GM21381 (cell line): ENCODE measurements at regions not wholly inside any gene's neighbourhood (a gene's known extent, or its start where the extent isn't known, plus 50 kb on each side); places are given as distances from the start of the nearest gene placed in this dataset.

Source experiments
- ATAC-seq: cut with Tn5 transposase; IDR thresholded peaks from one replicate; pipeline ENCODE4 v1.9.1; 2021; ENCODE audit warnings: mild to moderate bottlenecking, moderate library complexity; ENCODE audit not compliant: unreplicated experiment

DNA sequence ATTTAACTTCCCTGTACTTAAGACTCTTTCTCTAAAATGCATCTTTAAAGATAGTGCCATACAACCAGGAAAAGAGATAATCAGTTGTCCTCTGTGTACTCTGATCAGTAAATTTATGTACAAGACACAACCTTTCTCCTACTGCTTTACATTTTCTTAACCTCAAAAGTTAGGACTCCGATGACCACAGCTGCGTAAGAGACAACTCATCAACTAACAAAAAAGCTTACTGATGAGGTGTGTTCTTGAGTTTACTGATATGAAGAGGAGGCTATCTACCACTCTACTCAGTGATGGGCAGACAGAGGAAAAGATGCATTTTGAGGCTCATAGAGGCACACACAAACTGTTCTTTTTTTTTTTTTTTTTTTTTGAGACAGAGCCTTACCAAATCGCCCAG lies 71.4 kb upstream of the HIF1A start:
- ATAC-seq: no peak

DNA sequence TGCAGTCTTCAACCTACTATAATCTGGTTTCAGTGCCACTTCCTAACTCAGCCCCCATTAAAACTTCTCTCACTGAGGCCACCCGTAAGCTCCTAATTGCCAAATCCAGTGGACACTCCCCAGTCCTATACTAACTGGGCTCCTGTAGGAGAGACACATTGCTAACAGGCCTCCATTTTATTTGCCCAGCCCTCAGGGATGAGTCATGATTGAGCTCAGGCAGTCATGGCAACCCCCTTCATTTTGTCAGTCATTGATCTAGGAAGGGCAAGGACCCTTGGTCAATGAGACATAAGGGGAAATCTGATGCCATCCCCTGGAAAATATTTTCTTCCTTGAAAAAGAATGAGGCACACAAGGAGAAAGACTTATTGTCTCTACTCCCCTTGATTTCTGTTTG lies 70.1 kb upstream of the HIF1A start:
- ATAC-seq: no peak

GRCh38 chr14:61627612-61628011 lies 67.7 kb upstream of the HIF1A start:
- ATAC-seq: no peak

DNA sequence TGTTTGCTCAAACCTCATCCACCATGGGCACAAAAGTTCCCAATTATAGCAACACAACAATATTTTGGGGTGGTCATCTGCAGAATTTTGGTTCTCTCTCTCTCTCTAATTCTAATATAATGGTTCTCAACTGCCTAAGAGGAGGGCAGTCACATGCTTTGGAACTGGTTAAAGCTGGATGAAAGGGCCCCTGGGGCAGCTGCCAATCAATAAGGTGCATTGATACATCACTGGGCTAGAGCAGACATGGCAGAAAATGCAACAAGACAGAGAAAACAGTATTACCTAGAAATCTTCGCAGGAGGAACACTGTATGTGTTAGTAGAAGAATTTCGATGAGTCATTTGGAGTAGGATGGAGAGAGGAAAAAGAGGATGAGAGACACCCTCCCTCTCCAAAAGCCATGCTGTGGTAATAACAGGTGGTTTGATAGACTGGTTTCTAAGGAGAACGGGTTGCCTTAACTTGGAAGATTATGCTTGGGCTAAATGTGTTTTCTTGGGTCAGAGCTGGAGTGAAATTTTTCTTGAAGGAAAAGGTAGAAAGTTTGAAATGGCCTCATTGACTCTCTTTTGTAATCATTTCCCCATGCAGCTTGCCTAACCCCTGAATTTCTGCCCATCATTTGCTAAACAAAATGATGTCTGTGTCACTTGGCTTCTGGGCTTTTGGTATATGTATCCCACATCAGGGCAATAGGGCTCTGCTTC lies 67.1 kb upstream of the HIF1A start:
- ATAC-seq: no peak

- no peak for ATAC-seq
Measured at GRCh38 chr14:61630399-61631044, 64.8 kb upstream of the HIF1A start.

- ATAC-seq: no peak
Measured at GRCh38 chr14:61631045-61631687, 64.1 kb upstream of the HIF1A start.

DNA sequence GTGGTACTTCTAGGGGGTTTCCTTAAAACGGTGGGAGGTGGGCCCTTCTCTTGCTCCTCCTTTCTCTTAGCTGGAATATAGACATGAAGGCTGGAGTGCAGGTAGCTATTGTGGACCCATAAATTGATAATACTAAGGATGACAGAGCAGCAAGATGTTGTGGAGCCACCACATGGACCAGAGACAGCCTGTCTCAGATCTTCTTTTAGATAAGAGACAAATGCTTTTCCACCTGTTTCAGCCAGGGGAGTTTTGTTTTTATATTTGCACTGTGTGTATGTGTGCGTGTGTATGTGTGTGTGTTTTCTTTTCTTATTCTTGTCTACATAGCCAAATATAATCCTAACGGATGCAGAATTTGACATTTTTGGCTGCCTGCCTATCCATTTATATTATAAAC lies 62.9 kb upstream of the HIF1A start:
- ATAC-seq: no peak

- no peak for ATAC-seq
Measured at GRCh38 chr14:61632807-61633206, 62.5 kb upstream of the HIF1A start.

- ATAC-seq: no peak
Measured at GRCh38 chr14:61636291-61636690, 59.0 kb upstream of the HIF1A start.

DNA sequence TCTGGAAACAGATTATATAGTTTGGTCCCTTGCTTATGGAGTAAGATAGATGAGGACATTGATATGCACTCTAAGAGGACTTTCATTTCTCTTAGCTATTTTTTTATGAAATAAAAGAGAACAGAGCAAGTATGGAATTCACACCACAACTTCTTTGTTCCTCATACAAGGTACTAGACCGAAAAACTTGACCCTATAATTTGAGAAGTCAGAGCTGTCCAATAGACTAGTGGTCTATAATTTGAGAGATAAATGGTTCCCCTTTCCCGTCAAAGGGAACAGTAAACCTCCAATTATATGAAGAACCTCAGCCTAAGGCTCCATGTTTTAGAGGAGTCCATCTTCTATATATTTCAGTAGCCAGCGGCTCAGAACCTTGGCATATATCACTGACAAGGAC lies 58.5 kb upstream of the HIF1A start:
- ATAC-seq: no peak

DNA sequence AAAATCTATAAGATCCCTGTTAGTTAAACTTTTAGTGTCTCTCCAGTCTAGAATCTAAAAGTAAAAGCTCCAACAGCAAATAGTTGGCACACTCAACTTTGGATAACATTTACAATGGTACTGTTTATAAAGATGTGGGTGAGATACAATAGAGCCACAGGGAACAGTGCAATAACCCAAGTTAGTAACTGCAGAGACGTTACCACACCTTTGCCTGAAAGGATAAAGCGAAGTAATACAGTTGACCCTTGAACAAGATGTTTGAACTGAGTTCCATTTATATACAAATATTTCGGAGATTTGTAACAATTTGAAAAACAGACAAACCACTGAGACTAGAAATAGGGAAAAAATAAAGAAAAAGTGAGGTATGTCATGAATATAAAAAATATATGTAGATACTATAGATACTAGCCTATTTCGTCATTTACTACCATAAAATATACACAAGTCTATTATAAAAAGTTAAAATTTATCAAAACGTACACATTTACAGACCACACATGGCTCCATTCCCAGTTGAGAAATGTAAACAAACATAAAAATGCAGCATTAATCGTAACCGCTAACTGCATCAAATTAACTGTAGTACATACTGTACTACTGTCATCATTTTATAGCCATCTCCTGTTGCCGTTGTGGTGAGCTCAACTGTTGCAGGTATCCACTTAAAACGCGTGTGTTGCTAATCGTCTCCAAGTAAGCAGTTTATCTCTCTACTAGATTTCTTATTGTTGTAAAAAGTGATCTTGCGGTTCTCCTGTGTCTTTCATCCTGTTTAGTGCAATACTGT lies 56.5 kb upstream of the HIF1A start:
- ATAC-seq: no peak

DNA sequence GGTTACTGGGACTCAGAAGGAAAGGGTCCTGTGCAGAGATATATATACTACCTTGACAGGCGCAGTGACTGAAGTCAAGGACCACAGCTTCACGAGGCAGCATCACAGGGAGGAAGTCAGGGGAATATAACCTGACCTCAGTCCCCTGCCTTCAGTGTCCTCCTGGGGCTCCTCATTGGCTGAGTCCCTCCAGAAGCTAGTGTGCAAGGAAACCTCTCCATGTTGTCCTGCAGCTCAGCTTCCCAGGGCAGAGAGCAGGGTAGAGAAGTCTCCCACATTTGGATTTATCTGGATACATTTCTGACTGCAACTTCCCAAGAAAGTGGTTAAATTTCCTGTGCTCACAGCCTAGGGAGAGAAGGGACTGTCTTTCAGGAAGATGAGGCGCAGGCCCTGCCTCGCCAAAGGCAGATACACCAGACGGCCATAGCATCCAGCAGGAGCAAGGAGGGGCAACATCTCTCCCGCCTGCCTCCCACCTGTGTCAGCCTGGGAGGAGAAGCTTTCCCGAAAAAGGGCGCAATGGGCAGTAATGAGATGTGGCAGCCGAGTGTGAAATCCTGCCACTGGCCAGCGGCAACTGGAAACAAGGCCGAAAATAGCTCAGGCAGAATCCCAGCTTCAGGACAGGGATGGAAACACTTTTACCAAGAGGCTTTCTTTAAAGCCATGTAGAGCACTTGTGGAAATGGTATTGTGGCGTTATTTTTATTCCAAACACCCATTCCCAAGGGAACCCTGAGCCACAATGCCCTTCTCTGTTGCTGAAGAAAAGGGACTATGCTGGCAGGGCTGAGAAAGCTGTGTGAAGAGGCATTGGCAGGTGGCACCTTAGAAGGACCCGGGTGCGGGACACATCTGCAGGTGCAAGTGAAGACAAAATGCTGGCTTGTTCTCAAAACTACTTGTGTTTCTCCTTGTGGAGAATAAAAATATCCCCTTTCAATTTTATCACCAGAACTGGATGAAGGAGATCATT lies 54.9 kb upstream of the HIF1A start:
- ATAC-seq: no peak

DNA sequence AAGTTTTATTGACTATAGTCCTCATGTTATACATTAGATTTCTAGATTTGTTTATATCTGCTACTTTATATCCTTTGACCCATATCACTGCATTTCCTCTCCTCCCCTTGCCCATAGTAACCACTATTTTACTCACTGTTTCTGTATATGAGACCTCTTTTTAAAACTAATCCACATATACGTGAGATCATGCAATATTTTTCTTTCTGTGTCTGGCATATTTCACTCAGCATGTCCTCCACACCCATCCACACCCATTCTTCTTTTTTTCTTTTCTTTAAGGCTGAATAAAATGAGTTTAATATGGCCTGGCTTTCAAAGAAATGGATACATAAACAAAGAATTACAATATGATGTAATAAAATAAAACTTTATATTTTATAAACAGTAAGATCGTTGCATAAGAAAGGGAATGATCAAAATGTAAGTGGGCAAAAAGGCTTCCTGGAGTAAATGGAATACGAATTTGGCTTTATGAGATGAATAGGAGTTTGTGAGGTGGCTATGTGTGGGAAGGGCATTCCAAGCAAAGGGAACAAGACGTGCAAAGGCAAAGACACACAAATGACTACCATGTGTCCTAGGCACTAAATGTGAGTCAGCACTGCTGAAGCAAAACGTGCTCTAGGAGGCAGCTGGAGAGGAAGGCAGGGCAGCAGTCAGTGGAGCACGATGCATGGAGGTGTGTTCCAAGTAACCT lies 53.2 kb upstream of the HIF1A start:
- ATAC-seq: no peak

- no peak for ATAC-seq
Measured at GRCh38 chr14:61642614-61642982, 52.7 kb upstream of the HIF1A start.

- no peak for ATAC-seq
Measured at GRCh38 chr14:61643555-61643954, 51.8 kb upstream of the HIF1A start.

GRCh38 chr14:61644175-61644574 lies 51.1 kb upstream of the HIF1A start:
- no peak for ATAC-seq

DNA sequence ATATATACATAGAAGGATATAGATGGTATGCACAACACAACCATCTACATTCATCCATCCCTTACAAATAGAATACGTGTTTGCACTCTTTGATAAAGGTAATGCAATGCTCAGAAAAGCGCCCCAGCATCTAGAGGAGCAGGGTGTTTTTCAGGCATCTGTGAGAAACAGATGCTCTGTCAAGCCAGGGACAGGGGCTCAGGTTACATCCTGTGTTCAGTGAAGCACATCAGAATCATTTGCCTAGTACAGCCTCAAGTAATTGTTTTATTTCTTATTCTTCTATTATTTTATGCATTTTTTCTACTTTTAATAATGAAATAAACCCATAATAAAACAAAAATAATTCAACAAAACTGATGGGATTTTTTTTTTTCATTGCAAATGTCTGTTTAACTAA lies 50.5 kb upstream of the HIF1A start:
- ATAC-seq: peak; percentile 65

DNA sequence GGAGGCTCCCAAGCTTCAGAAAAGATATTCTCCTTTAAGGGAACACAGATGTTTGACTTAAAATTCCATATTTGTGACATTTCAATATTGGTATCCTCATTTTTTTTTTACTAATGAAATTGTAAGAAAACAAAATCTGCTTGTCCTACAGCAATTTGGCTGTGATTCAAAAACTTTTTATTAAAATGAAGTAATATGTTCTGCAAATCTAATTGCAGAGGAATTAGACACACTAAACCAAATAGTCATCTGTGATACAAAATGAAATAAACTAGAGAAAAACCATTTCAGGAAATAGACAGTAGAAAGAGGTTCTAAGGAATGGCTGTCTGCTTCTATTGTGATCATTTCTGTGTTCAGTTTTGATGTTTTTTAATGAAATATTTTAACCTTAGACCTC lies 50.1 kb upstream of the HIF1A start:
- no peak for ATAC-seq
